Panc1 (cell line): ENCODE measurements at regions not wholly inside any gene's neighbourhood (a gene's known extent, or its start where the extent isn't known, plus 50 kb on each side); places are given as distances from the start of the nearest gene placed in this dataset.

ENCODE experiments used
- ATAC-seq: fragments of 200-7000 bp; cut with Tn5 transposase; 2 replicates; pipeline ENCODE4 v1.9.1; 2020; ENCODE audit warnings: mild to moderate bottlenecking, moderate library complexity
- BruUV-seq: library from RNA; stranded (reverse); fragments of 400-500 nt; replicated peaks from 2 replicates; lab custom pipeline; 2021; lab: Mats Ljungman, UMichigan
- CTCF ChIA-PET: fragments of 300-600 bp; sonication (Branson Sonifier 250); formaldehyde crosslinking; loops from one replicate; lab custom pipeline; 2022; ENCODE audit warnings: antibody characterized with exemption; lab: Charles Lee
- POLR2A ChIA-PET: fragments of 300-600 bp; sonication (Branson Sonifier 250); formaldehyde crosslinking; loops from one replicate; lab custom pipeline; 2022; ENCODE audit warnings: antibody characterized with exemption; lab: Charles Lee
- DNase-seq: peaks from one replicate; pipeline ENCODE4 v3.0.0-alpha.2; 2010; ENCODE audit warnings: low read depth, low spot score
- H3K27ac ChIP-seq: 2 replicates; pipeline ENCODE4 v1.5.1; 2011; ENCODE audit warnings: mild to moderate bottlenecking, low read length, inconsistent platforms
- H3K27me3 ChIP-seq: fragments of 200-500 bp; sonication (Bioruptor generic); 2 replicates; pipeline ENCODE4 v1.6.0; 2014; ENCODE audit warnings: low read length, inconsistent platforms; ENCODE audit not compliant: control insufficient read depth, insufficient read depth
- H3K36me3 ChIP-seq: fragments of 200-500 bp; sonication (Bioruptor generic); 2 replicates; pipeline ENCODE4 v1.5.1; 2014; ENCODE audit warnings: inconsistent platforms, mild to moderate bottlenecking, low read length, moderate library complexity; ENCODE audit not compliant: control insufficient read depth, insufficient read depth
- H3K4me1 ChIP-seq: 2 replicates; pipeline ENCODE4 v1.5.1; 2011; ENCODE audit warnings: inconsistent platforms, mild to moderate bottlenecking, low read length, moderate library complexity; ENCODE audit not compliant: control insufficient read depth, insufficient read depth
- H3K4me3 ChIP-seq, 2 experiments: 2 replicates each; pipeline ENCODE4 v1.5.1; 2011 to 2012; ENCODE audit warnings: low read depth in 2 of 2, low read length in 2 of 2, mild to moderate bottlenecking in 2 of 2, inconsistent platforms in 1 of 2, moderate library complexity in 1 of 2
- H3K9me3 ChIP-seq: fragments of 200-500 bp; sonication (Bioruptor generic); 2 replicates; pipeline ENCODE4 v1.5.1; 2014; ENCODE audit warnings: low read depth, mild to moderate bottlenecking, inconsistent platforms, low read length, moderate library complexity; ENCODE audit not compliant: control insufficient read depth, insufficient read depth
- POLR2AphosphoS5 ChIP-seq: IDR thresholded peaks from 2 replicates; pipeline ENCODE4 v1.6.1; 2012; ENCODE audit warnings: mild to moderate bottlenecking, low read depth, low read length, moderate library complexity
- SIN3A ChIP-seq: IDR thresholded peaks from 2 replicates; pipeline ENCODE4 v1.6.1; 2012; ENCODE audit warnings: low read depth, mild to moderate bottlenecking, low read length, moderate library complexity, borderline replicate concordance; ENCODE audit not compliant: insufficient read depth
- TCF7L2 ChIP-seq: IDR thresholded peaks from 2 replicates; pipeline ENCODE4 v1.6.1; 2011; ENCODE audit warnings: mild to moderate bottlenecking, low read depth, low read length, inconsistent platforms
- in situ Hi-C: cut with HindIII; loops from 2 replicates; pipeline ENCODE4 v1.10.0; 2016; ENCODE audit warnings: low sequenced_read_pairs, low pct_unique_long_range_greater_than_20kb
- intact Hi-C: fragments of 100-400 bp; cut with micrococcal nuclease; formaldehyde crosslinking; loops from one replicate; pipeline ENCODE4 v1.10.0; 2022; ENCODE audit not compliant: unreplicated experiment
- TF ChIP-seq, protein P1 (sequence below), 2 experiments: IDR thresholded peaks; 2 replicates each; pipeline ENCODE4 v1.6.1; 2011 to 2012; ENCODE audit warnings: low read depth in 2 of 2, control low read depth in 1 of 2, low read length in 1 of 2, mild to moderate bottlenecking in 1 of 2, moderate library complexity in 1 of 2; ENCODE audit not compliant: insufficient read depth in 1 of 2
- TF ChIP-seq, protein P2 (sequence below): fragments of 450-650 bp; IDR thresholded peaks from 2 replicates; pipeline ENCODE4 v1.5.1; 2017; ENCODE audit warnings: mild to moderate bottlenecking

GRCh38 chr3:176690083-176690869 is 507.0 kb downstream of the TBL1XR1 start:
- ATAC-seq: no peak

DNA sequence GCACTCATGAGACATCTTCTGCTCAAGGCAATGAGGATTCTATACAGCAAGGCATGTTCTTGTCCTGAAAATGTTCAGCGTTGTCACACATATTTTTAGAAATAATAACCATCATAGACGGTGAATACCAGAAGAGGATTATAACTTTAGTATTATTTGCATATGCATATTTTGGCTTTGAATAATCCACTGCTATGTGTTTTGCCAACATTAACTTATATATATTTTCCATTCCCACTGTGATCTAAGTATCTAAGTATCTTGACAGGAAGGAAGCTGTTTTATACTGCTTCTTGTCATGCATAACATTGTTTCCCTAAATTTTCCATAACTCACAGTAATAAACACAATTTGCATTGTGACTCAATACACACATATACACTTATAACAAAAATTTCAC is 509.5 kb downstream of the TBL1XR1 start:
- H3K9me3 ChIP-seq: no peaks in the 10 kb centered on the region
- H3K4me3 ChIP-seq: no peak overlapping the region
- TF ChIP-seq POLR2AphosphoS5: no peak
- TF ChIP-seq SIN3A: no peak
- no peak for TF ChIP-seq TCF7L2
- TF ChIP-seq, protein P1, sequence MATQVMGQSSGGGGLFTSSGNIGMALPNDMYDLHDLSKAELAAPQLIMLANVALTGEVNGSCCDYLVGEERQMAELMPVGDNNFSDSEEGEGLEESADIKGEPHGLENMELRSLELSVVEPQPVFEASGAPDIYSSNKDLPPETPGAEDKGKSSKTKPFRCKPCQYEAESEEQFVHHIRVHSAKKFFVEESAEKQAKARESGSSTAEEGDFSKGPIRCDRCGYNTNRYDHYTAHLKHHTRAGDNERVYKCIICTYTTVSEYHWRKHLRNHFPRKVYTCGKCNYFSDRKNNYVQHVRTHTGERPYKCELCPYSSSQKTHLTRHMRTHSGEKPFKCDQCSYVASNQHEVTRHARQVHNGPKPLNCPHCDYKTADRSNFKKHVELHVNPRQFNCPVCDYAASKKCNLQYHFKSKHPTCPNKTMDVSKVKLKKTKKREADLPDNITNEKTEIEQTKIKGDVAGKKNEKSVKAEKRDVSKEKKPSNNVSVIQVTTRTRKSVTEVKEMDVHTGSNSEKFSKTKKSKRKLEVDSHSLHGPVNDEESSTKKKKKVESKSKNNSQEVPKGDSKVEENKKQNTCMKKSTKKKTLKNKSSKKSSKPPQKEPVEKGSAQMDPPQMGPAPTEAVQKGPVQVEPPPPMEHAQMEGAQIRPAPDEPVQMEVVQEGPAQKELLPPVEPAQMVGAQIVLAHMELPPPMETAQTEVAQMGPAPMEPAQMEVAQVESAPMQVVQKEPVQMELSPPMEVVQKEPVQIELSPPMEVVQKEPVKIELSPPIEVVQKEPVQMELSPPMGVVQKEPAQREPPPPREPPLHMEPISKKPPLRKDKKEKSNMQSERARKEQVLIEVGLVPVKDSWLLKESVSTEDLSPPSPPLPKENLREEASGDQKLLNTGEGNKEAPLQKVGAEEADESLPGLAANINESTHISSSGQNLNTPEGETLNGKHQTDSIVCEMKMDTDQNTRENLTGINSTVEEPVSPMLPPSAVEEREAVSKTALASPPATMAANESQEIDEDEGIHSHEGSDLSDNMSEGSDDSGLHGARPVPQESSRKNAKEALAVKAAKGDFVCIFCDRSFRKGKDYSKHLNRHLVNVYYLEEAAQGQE (IDR thresholded peaks at IDR 0.05; ENCODE audit: insufficient read depth in 1 of 2, low read depth in 2 of 2, low read length in 1 of 2): no peak
- TF ChIP-seq, protein P2, sequence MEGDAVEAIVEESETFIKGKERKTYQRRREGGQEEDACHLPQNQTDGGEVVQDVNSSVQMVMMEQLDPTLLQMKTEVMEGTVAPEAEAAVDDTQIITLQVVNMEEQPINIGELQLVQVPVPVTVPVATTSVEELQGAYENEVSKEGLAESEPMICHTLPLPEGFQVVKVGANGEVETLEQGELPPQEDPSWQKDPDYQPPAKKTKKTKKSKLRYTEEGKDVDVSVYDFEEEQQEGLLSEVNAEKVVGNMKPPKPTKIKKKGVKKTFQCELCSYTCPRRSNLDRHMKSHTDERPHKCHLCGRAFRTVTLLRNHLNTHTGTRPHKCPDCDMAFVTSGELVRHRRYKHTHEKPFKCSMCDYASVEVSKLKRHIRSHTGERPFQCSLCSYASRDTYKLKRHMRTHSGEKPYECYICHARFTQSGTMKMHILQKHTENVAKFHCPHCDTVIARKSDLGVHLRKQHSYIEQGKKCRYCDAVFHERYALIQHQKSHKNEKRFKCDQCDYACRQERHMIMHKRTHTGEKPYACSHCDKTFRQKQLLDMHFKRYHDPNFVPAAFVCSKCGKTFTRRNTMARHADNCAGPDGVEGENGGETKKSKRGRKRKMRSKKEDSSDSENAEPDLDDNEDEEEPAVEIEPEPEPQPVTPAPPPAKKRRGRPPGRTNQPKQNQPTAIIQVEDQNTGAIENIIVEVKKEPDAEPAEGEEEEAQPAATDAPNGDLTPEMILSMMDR: no peak
- H3K4me1 ChIP-seq: no peaks in the 10 kb centered on the region
- no peaks in the 10 kb centered on the region for H3K36me3 ChIP-seq
- intact Hi-C loops (no loop called here), in situ Hi-C loops (no loop called here)
- ChIA-PET POLR2A (no interaction called here), CTCF (no interaction called here)
- ATAC-seq: no peak
- no peak for DNase-seq
- BruUV-seq: no TSS peak
- H3K27me3 ChIP-seq: no peaks in the 10 kb centered on the region
- no peak overlapping the region for H3K27ac ChIP-seq

More at GRCh38 chr3:176690083-176690869, 507.0 kb downstream of the TBL1XR1 start:
- H3K36me3 ChIP-seq: no peaks in the 10 kb centered on the region
- ChIA-PET POLR2A (no interaction called here), CTCF (no interaction called here)
- H3K27ac ChIP-seq: no peak overlapping the region
- no peaks in the 10 kb centered on the region for H3K27me3 ChIP-seq
- no peaks in the 10 kb centered on the region for H3K4me1 ChIP-seq
- no peak for TF ChIP-seq SIN3A
- TF ChIP-seq, protein P2: no peak
- no peak for TF ChIP-seq POLR2AphosphoS5
- TF ChIP-seq TCF7L2: no peak
- TF ChIP-seq, protein P1 (IDR thresholded peaks at IDR 0.05; ENCODE audit: insufficient read depth in 1 of 2, low read depth in 2 of 2, low read length in 1 of 2): no peak
- DNase-seq: no peak
- no peaks in the 10 kb centered on the region for H3K9me3 ChIP-seq
- no peak overlapping the region for H3K4me3 ChIP-seq
- BruUV-seq: no TSS peak
- intact Hi-C loops: no loop called here
- in situ Hi-C loops: no loop called here
